ENCODE measurements at regions not wholly inside any gene's neighbourhood (a gene's known extent, or its start where the extent isn't known, plus 50 kb on each side); places are given as distances from the start of the nearest gene placed in this dataset.

DNA sequence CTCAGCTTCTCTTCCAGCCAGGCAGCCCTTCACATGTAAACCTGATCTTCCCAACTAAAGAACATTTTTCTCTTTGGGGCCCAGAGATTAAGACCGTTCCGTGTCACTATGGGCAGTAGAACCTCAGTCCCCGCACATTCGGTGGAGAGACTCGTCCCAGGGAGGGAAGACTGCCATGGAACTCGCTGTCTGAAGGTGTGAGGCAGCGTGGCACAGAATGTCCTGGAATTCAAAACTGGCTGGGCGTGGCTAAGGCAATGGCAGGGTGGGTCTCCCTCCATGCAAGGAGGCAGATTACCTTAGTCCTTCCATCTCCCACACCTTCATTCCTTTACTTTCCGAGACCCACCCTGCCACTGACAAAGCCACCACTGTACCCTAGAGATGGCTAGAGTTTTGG is 57.4 kb upstream of the ZNF354A start:
- TF ChIP-seq, protein P1, sequence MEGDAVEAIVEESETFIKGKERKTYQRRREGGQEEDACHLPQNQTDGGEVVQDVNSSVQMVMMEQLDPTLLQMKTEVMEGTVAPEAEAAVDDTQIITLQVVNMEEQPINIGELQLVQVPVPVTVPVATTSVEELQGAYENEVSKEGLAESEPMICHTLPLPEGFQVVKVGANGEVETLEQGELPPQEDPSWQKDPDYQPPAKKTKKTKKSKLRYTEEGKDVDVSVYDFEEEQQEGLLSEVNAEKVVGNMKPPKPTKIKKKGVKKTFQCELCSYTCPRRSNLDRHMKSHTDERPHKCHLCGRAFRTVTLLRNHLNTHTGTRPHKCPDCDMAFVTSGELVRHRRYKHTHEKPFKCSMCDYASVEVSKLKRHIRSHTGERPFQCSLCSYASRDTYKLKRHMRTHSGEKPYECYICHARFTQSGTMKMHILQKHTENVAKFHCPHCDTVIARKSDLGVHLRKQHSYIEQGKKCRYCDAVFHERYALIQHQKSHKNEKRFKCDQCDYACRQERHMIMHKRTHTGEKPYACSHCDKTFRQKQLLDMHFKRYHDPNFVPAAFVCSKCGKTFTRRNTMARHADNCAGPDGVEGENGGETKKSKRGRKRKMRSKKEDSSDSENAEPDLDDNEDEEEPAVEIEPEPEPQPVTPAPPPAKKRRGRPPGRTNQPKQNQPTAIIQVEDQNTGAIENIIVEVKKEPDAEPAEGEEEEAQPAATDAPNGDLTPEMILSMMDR (IDR thresholded peaks at IDR 0.05 in 2 of 3, conservative IDR thresholded peaks at IDR 0.05 in 1 of 3; ENCODE audit: borderline replicate concordance in 1 of 3, insufficient read depth in 1 of 3, low read depth in 2 of 3, low read length in 2 of 3), result no peak
- TF ChIP-seq, protein P2, sequence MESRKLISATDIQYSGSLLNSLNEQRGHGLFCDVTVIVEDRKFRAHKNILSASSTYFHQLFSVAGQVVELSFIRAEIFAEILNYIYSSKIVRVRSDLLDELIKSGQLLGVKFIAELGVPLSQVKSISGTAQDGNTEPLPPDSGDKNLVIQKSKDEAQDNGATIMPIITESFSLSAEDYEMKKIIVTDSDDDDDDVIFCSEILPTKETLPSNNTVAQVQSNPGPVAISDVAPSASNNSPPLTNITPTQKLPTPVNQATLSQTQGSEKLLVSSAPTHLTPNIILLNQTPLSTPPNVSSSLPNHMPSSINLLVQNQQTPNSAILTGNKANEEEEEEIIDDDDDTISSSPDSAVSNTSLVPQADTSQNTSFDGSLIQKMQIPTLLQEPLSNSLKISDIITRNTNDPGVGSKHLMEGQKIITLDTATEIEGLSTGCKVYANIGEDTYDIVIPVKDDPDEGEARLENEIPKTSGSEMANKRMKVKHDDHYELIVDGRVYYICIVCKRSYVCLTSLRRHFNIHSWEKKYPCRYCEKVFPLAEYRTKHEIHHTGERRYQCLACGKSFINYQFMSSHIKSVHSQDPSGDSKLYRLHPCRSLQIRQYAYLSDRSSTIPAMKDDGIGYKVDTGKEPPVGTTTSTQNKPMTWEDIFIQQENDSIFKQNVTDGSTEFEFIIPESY (IDR thresholded peaks at IDR 0.05; ENCODE audit: extremely low read depth, insufficient replicate concordance, low read length), result no peak
- TF ChIP-seq ELF1 (IDR thresholded peaks at IDR 0.05; ENCODE audit: borderline replicate concordance, low read depth), result no peak
- TF ChIP-seq, protein P3, sequence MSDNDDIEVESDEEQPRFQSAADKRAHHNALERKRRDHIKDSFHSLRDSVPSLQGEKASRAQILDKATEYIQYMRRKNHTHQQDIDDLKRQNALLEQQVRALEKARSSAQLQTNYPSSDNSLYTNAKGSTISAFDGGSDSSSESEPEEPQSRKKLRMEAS (IDR thresholded peaks at IDR 0.05), result no peak
- TF ChIP-seq SP1 (IDR thresholded peaks at IDR 0.05; ENCODE audit: low read depth), result no peak
- TF ChIP-seq POLR2A (IDR thresholded peaks at IDR 0.05; ENCODE audit: borderline replicate concordance, extremely low read depth, insufficient read depth, insufficient read length), result no peak
- no peak for TF ChIP-seq POLR2AphosphoS5 (IDR thresholded peaks at IDR 0.05; ENCODE audit: low read depth, low read length)
- TF ChIP-seq RAD21 (IDR thresholded peaks at IDR 0.05; ENCODE audit: low read depth), result no peak
- TF ChIP-seq EZH2 (IDR thresholded peaks at IDR 0.05), result no peak
- no peak for TF ChIP-seq EGR1 (IDR thresholded peaks at IDR 0.05; ENCODE audit: low read depth)

Data from HCT116 (cell line).